SK-N-MC (cell line): ENCODE measurements at regions not wholly inside any gene's neighbourhood (a gene's known extent, or its start where the extent isn't known, plus 50 kb on each side); places are given as distances from the start of the nearest gene placed in this dataset.
A peak's percentile ranks its signal among the peaks of the same experiment; 100 is the strongest.

Experiments
- DNase-seq: peaks from one replicate; pipeline ENCODE4 v3.0.0-alpha.2; 2011; ENCODE audit warnings: low read depth, low spot score
- H3K27ac ChIP-seq: fragments of 200-600 bp; sonication (generic); 2 replicates; pipeline ENCODE4 v1.5.1; 2016; ENCODE audit warnings: mixed run types
- H3K36me3 ChIP-seq: fragments of 200-600 bp; sonication (generic); 2 replicates; pipeline ENCODE4 v1.6.1; 2017; ENCODE audit warnings: antibody characterized with exemption, low read length, mixed read lengths; ENCODE audit not compliant: insufficient read depth
- H3K4me3 ChIP-seq: fragments of 200-600 bp; sonication (generic); 2 replicates; pipeline ENCODE4 v1.5.1; 2016
- H3K9ac ChIP-seq: fragments of 200-600 bp; sonication (generic); 2 replicates; pipeline ENCODE4 v1.8.0; 2017; ENCODE audit warnings: mixed run types, mixed read lengths; ENCODE audit not compliant: insufficient read length
- H3K9me3 ChIP-seq: fragments of 200-600 bp; sonication (generic); 2 replicates; pipeline ENCODE4 v1.6.1; 2017; ENCODE audit warnings: low read depth, mild to moderate bottlenecking, antibody characterized with exemption, low read length, moderate library complexity, mixed read lengths
- EZH2 ChIP-seq: fragments of 200-600 bp; sonication (generic); IDR thresholded peaks from one replicate; pipeline ENCODE4 v1.6.1; 2017; ENCODE audit warnings: antibody characterized with exemption
- FOXP2 ChIP-seq: optimal IDR thresholded peaks from 2 replicates; pipeline ENCODE3; 2011; ENCODE audit warnings: mild to moderate bottlenecking, moderate library complexity; ENCODE audit not compliant: insufficient read depth; ENCODE audit errors: extremely low read length, control extremely low read depth
- POLR2AphosphoS5 ChIP-seq: IDR thresholded peaks from 2 replicates; pipeline ENCODE4 v1.6.1; 2012; ENCODE audit warnings: mild to moderate bottlenecking, low read depth, low read length, borderline replicate concordance

DNA sequence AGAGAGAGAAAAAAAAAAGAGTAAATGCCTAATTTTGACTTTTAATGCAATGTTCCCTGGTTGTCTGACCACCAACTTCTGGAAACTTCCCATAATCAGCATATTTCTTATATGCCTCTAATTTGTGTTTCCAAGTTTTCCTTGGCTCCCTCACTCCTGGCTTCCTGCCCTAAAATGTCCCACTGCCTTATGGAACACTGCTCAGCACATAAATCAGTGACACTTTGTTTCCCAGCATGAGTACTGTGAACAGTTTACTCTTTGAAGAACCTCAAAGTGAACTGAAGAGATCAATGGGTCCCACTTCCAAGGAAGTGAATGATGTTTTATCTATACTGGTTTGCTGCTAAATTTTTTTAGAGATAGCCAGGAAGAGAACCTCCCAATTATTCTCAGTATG is 271.3 kb upstream of the PRMT6 start:
- TF ChIP-seq FOXP2 = no peak
- no peak for TF ChIP-seq POLR2AphosphoS5
- TF ChIP-seq EZH2 = no peak
- Histone ChIP-seq H3K4me3 (no peak overlapping the region), H3K9ac (no peak overlapping the region), H3K27ac (no peak overlapping the region), H3K36me3 (no peaks in the 10 kb centered on the region), H3K9me3 (no peaks in the 10 kb centered on the region)
- DNase-seq = no peak

DNA sequence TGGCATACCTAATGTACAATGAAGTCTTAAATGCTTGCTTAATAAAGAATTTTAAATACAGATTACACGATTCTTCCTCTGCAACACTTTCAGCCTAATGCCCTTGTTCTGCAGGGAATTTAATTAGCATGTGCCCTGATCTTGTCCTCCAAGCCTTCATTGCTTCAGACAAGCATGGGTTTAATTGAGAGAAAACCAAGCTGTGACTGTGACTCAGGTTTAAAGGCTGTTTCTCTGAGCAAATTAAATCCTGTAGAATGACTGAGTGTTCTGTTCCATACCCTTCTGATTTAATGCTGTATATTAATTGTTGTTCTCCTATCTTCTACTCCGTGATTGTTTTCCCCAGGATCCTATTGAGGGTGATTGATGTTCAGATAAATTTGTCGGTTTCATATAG is 269.0 kb upstream of the PRMT6 start:
- DNase-seq = no peak
- H3K36me3 ChIP-seq = no peaks in the 10 kb centered on the region
- H3K9ac ChIP-seq = no peak overlapping the region
- TF ChIP-seq EZH2 = no peak
- no peak for TF ChIP-seq FOXP2
- TF ChIP-seq POLR2AphosphoS5 = no peak
- H3K4me3 ChIP-seq = no peak overlapping the region
- H3K27ac ChIP-seq = no peak overlapping the region
- H3K9me3 ChIP-seq = no peaks in the 10 kb centered on the region

DNA sequence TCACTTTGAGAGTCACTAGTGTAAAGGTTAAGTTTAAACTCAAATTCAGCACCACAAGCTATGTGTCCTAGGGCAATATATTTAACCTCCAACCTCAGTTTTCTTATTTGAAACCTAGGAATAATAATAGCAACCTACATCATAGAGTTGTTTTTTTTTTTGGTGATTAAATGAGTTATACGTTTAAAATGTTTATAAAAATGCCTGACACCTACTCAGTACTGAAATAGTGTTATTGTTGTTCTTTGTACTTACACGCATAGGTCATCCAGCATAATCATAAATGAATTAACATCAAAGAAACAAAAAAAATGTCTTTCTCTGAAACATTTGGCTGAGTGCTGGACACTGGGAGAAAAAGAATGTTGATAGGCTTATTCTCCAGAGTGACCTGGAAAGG is 266.8 kb upstream of the PRMT6 start:
- TF ChIP-seq FOXP2 = no peak
- no peak for TF ChIP-seq EZH2
- TF ChIP-seq POLR2AphosphoS5 = no peak
- no peak overlapping the region for H3K4me3 ChIP-seq
- DNase-seq = no peak

DNA sequence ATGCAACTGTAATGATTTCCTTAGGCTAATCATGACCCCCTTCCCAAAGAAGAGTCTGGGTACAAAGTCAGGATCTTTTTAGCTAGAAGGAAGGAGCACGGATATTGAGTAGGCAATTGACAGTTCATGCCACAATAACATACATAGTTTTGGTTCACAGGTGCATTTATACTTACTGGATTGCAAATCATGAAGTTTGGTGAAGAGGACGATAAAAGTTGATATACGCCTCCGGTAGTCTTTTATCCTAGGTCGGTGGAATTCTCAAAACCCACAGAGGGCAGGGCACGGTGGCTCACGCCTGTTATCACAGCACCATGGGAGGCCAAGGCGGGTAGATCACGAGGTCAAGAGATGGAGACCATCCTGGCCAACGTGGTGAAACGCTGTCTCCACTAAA is 265.4 kb upstream of the PRMT6 start:
- no peak overlapping the region for H3K9ac ChIP-seq
- H3K36me3 ChIP-seq = no peaks in the 10 kb centered on the region
- no peak overlapping the region for H3K4me3 ChIP-seq
- H3K27ac ChIP-seq = no peak overlapping the region
- TF ChIP-seq POLR2AphosphoS5 (no peak), EZH2 (no peak), FOXP2 (no peak)
- H3K9me3 ChIP-seq = no peaks in the 10 kb centered on the region
- DNase-seq = no peak

More for the DNA sequence above, 266.8 kb upstream of the PRMT6 start:
- H3K9me3 ChIP-seq = no peaks in the 10 kb centered on the region
- H3K27ac ChIP-seq = no peak overlapping the region
- H3K9ac ChIP-seq = no peak overlapping the region
- no peaks in the 10 kb centered on the region for H3K36me3 ChIP-seq

DNA sequence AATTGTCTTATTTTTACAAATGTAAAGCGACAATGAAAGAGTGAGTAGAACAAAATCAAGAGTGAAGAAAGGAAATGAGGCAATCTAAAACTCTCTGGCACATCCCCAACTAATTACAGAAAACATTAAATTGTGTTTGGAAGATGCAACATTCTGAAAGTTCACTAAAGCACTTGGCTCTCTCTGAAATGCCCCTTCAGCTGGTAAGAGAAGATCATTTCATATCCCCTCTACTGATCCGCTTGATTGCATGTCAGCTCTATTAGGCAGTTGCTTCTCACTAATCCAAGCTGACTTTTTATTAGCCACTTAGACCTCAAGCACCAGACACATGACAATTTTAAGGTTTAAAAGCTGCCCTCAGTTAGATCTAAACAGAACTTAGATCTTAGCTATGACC is 262.8 kb upstream of the PRMT6 start:
- TF ChIP-seq POLR2AphosphoS5 (no peak), EZH2 (no peak), FOXP2 (no peak)
- Histone ChIP-seq H3K27ac (peak overlapping the region; percentile 45; the same call in 1 of the 2 replicates), H3K4me3 (no peak overlapping the region), H3K36me3 (no peaks in the 10 kb centered on the region), H3K9me3 (no peaks in the 10 kb centered on the region), H3K9ac (no peak overlapping the region)
- peak; percentile 18 for DNase-seq

DNA sequence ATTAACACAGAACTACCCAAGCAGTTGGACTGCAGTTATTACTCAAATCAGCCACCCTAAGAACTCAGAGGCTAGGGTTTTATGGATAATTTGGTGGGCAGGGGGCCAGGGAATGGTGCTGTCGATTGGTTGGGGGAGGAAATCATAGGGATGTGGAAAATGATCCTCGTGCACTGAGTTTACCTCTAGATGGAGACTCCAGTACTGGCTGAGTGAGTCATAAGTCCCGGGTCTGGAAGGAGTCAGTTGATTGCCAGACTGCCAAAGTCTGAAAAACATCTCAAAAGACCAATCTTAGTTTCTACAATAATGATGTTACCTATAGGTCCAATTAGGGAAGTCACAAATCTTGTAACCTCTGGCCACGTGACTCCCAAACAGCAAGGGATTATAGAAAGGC is 257.5 kb upstream of the PRMT6 start:
- TF ChIP-seq POLR2AphosphoS5 (no peak), EZH2 (no peak), FOXP2 (no peak)
- no peak overlapping the region for H3K9ac ChIP-seq
- no peak for DNase-seq
- H3K36me3 ChIP-seq = no peaks in the 10 kb centered on the region
- H3K9me3 ChIP-seq = no peaks in the 10 kb centered on the region
- H3K27ac ChIP-seq = no peak overlapping the region
- no peak overlapping the region for H3K4me3 ChIP-seq

DNA sequence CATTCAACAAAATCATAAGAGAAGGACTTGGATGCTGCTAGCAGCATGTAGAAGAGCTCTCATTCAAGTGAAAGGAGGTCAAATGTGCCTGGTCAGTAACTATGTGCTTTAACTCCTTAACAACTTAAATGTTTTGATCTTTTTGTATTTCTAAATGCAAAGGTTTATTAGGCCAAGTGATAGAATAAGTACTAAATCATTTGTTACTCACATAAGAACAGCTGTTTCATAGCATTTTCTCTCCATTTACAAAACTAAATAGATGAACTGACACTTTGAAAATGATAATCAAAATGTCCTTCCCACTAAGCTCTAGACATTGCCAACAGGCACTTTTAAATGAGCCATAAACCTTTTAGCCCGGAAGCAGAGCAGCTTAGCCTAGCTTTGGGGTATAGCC is 254.3 kb upstream of the PRMT6 start:
- no peaks in the 10 kb centered on the region for H3K9me3 ChIP-seq
- no peak overlapping the region for H3K4me3 ChIP-seq
- TF ChIP-seq POLR2AphosphoS5 (no peak), EZH2 (no peak), FOXP2 (no peak)
- no peak overlapping the region for H3K27ac ChIP-seq
- H3K36me3 ChIP-seq = no peaks in the 10 kb centered on the region
- no peak for DNase-seq
- H3K9ac ChIP-seq = no peak overlapping the region

DNA sequence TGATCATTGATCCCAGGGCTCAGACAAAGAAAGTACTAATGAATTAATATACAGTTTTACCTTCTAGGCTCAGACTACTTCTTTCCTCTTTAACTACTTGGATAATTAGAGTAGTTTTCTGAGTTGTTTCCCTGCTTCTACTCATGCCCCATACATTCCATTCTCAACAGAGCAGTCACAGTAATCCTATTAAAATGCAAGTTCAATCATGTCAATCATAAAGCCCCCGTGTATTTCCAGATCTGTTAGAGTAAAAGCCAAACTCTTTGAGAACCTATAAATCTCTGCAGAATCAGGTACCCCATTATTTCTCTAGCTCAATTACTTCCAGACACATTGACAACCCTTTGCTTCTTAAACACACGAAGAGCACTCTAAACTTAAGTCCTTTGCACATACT is 242.1 kb upstream of the PRMT6 start:
- no peak overlapping the region for H3K9ac ChIP-seq
- no peak overlapping the region for H3K4me3 ChIP-seq
- DNase-seq = no peak
- no peak for TF ChIP-seq EZH2
- TF ChIP-seq POLR2AphosphoS5 = no peak
- no peak for TF ChIP-seq FOXP2
- H3K9me3 ChIP-seq = no peaks in the 10 kb centered on the region
- no peaks in the 10 kb centered on the region for H3K36me3 ChIP-seq
- H3K27ac ChIP-seq = no peak overlapping the region

DNA sequence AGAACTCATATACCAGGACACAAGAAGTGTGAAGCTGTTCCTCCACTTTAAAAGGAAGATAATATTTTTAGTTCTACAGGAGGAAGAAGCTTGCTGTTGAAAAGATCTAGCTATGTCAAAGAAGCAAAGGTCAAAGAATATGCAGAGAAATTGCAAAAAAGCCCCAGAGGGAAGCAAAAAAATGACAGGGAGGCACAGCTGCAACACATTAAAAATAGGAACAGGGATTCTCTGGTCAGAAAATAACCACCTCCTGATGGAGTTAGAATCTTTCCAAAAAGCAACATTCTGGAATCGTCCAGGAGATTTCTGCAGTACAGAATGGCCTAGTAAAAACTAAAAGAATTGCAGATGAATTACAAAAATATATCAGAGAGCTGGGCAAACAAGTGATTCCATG is 238.9 kb upstream of the PRMT6 start:
- Histone ChIP-seq H3K9me3 (no peaks in the 10 kb centered on the region), H3K9ac (no peak overlapping the region), H3K27ac (0 out of 2 replicates have a peak overlapping the region, but pooled peaks have one; percentile 12), H3K36me3 (no peaks in the 10 kb centered on the region), H3K4me3 (no peak overlapping the region)
- no peak for DNase-seq
- TF ChIP-seq FOXP2 = no peak
- TF ChIP-seq EZH2 = no peak
- TF ChIP-seq POLR2AphosphoS5 = no peak
